Thyroid gland (tissue), 4 donors: ENCODE measurements at regions not wholly inside any gene's neighbourhood (a gene's known extent, or its start where the extent isn't known, plus 50 kb on each side); places are given as distances from the start of the nearest gene placed in this dataset.

Source experiments
- CTCF ChIP-seq, 6 experiments: fragments of 200-600 bp in 3 of 6; fragments of 450-650 bp in 3 of 6; sonication (generic) in 3 of 6; IDR thresholded peaks; one replicate each; pipeline ENCODE4 v1.5.1; 2016 to 2019; ENCODE audit warnings: antibody characterized with exemption in 6 of 6, mild to moderate bottlenecking in 2 of 6, inconsistent platforms in 1 of 6, moderate library complexity in 1 of 6
- POLR2A ChIP-seq, 2 donors: fragments of 450-650 bp; IDR thresholded peaks; one replicate each; pipeline ENCODE4 v1.6.1; 2017; ENCODE audit warnings: antibody characterized with exemption in 2 of 2, mild to moderate bottlenecking in 2 of 2, moderate library complexity in 1 of 2

GRCh38 chr6:99148761-99149160 is 200.7 kb downstream of the FAXC start:
- no peak for TF ChIP-seq POLR2A (IDR thresholded peaks at IDR 0.05)
- TF ChIP-seq CTCF (IDR thresholded peaks at IDR 0.05): no peak
